HEK293 (cell line): ENCODE measurements at regions not wholly inside any gene's neighbourhood (a gene's known extent, or its start where the extent isn't known, plus 50 kb on each side); places are given as distances from the start of the nearest gene placed in this dataset.

Experiments used
- BCL11A ChIP-seq: fragments of 450-650 bp; formaldehyde crosslinking; IDR thresholded peaks from 2 replicates; pipeline ENCODE4 v1.5.1; 2016; ENCODE audit warnings: low read depth, missing biosample characterization, missing genetic modification characterization
- EGR2 ChIP-seq: fragments of 450-650 bp; formaldehyde crosslinking; IDR thresholded peaks from 2 replicates; pipeline ENCODE4 v1.5.1; 2016; ENCODE audit warnings: low read depth, missing biosample characterization, missing genetic modification characterization
- GLI4 ChIP-seq: fragments of 450-650 bp; formaldehyde crosslinking; IDR thresholded peaks from 2 replicates; pipeline ENCODE4 v1.5.1; 2016; ENCODE audit warnings: missing biosample characterization, missing genetic modification characterization
- PRDM1 ChIP-seq: fragments of 450-650 bp; formaldehyde crosslinking; IDR thresholded peaks from 2 replicates; pipeline ENCODE4; 2016; ENCODE audit warnings: missing biosample characterization, missing genetic modification characterization
- ZBTB17 ChIP-seq: fragments of 450-650 bp; formaldehyde crosslinking; IDR thresholded peaks from 2 replicates; pipeline ENCODE4 v1.5.1; 2016; ENCODE audit warnings: missing biosample characterization, missing genetic modification characterization
- ZFHX2 ChIP-seq: fragments of 450-650 bp; formaldehyde crosslinking; conservative IDR thresholded peaks from 2 replicates; pipeline ENCODE4 v1.5.1; 2016; ENCODE audit warnings: missing biosample characterization, missing genetic modification characterization
- ZFP37 ChIP-seq: fragments of 450-650 bp; formaldehyde crosslinking; IDR thresholded peaks from 2 replicates; pipeline ENCODE4 v1.5.1; 2016; ENCODE audit warnings: missing biosample characterization, missing genetic modification characterization
- ZIC2 ChIP-seq: fragments of 450-650 bp; formaldehyde crosslinking; IDR thresholded peaks from 2 replicates; pipeline ENCODE4 v1.5.1; 2016; ENCODE audit warnings: missing biosample characterization, missing genetic modification characterization
- ZNF10 ChIP-seq: fragments of 450-650 bp; formaldehyde crosslinking; IDR thresholded peaks from 2 replicates; pipeline ENCODE4 v1.5.1; 2017; ENCODE audit warnings: missing biosample characterization, missing genetic modification characterization
- ZNF248 ChIP-seq: fragments of 450-650 bp; formaldehyde crosslinking; IDR thresholded peaks from 2 replicates; pipeline ENCODE4 v1.5.1; 2017; ENCODE audit warnings: missing biosample characterization, missing genetic modification characterization
- ZNF501 ChIP-seq: fragments of 450-650 bp; formaldehyde crosslinking; IDR thresholded peaks from 2 replicates; pipeline ENCODE4 v1.5.1; 2016; ENCODE audit warnings: missing biosample characterization, missing genetic modification characterization
- ZNF529 ChIP-seq: fragments of 450-650 bp; formaldehyde crosslinking; IDR thresholded peaks from 2 replicates; pipeline ENCODE4 v1.5.1; 2017; ENCODE audit warnings: missing genetic modification characterization, missing biosample characterization; ENCODE audit not compliant: insufficient replicate concordance
- ZNF548 ChIP-seq: fragments of 450-650 bp; formaldehyde crosslinking; IDR thresholded peaks from 2 replicates; pipeline ENCODE4 v1.5.1; 2016; ENCODE audit warnings: missing biosample characterization, missing genetic modification characterization
- ZNF558 ChIP-seq: fragments of 450-650 bp; formaldehyde crosslinking; IDR thresholded peaks from 2 replicates; pipeline ENCODE4 v1.5.1; 2016; ENCODE audit warnings: missing biosample characterization, missing genetic modification characterization
- ZNF600 ChIP-seq: fragments of 450-650 bp; formaldehyde crosslinking; IDR thresholded peaks from 2 replicates; pipeline ENCODE4 v1.5.1; 2016; ENCODE audit warnings: missing biosample characterization, missing genetic modification characterization
- ZNF664 ChIP-seq: fragments of 450-650 bp; formaldehyde crosslinking; IDR thresholded peaks from 2 replicates; pipeline ENCODE4 v1.5.1; 2016; ENCODE audit warnings: missing biosample characterization, missing genetic modification characterization
- ZSCAN16 ChIP-seq: fragments of 450-650 bp; formaldehyde crosslinking; IDR thresholded peaks from 2 replicates; pipeline ENCODE4 v1.5.1; 2016; ENCODE audit warnings: missing biosample characterization, missing genetic modification characterization
- TF ChIP-seq, protein P1 (sequence below): fragments of 450-650 bp; formaldehyde crosslinking; IDR thresholded peaks from 2 replicates; pipeline ENCODE4 v1.5.1; 2016; ENCODE audit warnings: missing biosample characterization, missing genetic modification characterization
- TF ChIP-seq, protein P2 (sequence below): fragments of 450-650 bp; formaldehyde crosslinking; conservative IDR thresholded peaks from 2 replicates; pipeline ENCODE4 v1.5.1; 2016; ENCODE audit warnings: low read depth, missing biosample characterization, missing genetic modification characterization
- TF ChIP-seq, protein P3 (sequence below): fragments of 450-650 bp; formaldehyde crosslinking; optimal IDR thresholded peaks from 2 replicates; pipeline ENCODE3; 2016; ENCODE audit warnings: missing biosample characterization, mild to moderate bottlenecking, missing genetic modification characterization
- TF ChIP-seq, protein P4 (sequence below): fragments of 450-650 bp; formaldehyde crosslinking; IDR thresholded peaks from 2 replicates; pipeline ENCODE4 v1.5.1; 2016; ENCODE audit warnings: missing biosample characterization, missing genetic modification characterization
- TF ChIP-seq, protein P5 (sequence below): fragments of 450-650 bp; formaldehyde crosslinking; IDR thresholded peaks from 2 replicates; pipeline ENCODE4 v1.5.1; 2016; ENCODE audit warnings: missing biosample characterization, missing genetic modification characterization
- TF ChIP-seq, protein P6 (sequence below): fragments of 450-650 bp; formaldehyde crosslinking; IDR thresholded peaks from 2 replicates; pipeline ENCODE4 v1.5.1; 2017; ENCODE audit warnings: missing biosample characterization, missing genetic modification characterization

DNA sequence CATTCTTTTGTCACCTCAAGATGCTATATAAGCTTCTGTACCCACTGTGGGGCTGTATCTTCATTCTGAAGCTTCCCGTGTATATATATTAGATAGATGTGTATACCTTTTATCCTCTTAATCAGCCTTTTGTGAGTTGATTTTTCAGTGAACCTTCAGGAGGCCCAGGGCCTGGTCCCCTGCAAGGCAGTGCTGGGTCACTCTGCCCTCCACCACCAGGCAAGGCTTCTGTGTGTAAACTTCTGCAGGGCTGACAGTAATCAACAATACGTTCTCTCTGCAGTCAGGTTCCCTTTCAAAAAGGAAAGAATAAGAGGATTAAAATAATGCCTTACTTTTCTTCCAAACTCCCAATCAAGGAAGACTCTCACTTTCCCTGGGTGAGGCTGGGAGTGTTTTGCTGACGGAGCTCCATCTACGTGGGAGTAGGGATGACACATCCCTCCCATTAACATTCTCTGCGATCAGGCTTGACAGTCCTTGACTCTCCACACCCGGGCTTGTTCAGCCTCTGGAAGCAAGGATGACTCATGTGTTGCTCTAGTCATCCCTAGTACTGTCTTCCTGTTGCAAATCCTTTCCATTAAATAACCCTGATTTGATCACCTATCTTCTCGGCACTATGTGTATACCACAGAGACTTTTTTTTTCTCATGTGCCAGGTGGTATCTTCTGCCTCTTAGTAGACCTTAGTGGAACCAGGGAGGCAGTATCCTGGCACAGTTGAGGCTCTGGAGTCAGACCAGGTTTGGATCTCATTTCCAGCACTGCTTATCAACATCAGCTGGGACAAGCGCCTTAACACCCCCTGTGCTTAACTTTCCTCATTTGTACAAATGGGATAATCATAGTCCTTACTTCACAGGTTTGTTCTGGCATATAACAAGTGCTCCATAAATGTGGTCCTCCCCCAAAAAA is 70.3 kb upstream of the KCNK1 start (continued):
- TF ChIP-seq GLI4 (tag by site-specific recombination) (no peak), BCL11A (tag by site-specific recombination) (no peak), ZNF529 (tag by site-specific recombination) (no peak), ZNF248 (tag by site-specific recombination) (no peak), ZNF664 (tag by site-specific recombination) (no peak), EGR2 (tag by site-specific recombination) (peak; percentile 57; the same call in 1 of the 2 replicates), ZBTB17 (tag by site-specific recombination) (peak; percentile 98), ZNF600 (tag by site-specific recombination) (peak; percentile 85), ZNF10 (tag by site-specific recombination) (0 out of 2 replicates have a peak, but pooled peaks have one; percentile 12), ZFHX2 (tag by site-specific recombination) (peak; percentile 79), ZNF558 (tag by site-specific recombination) (peak; percentile 45; the same call in 1 of the 2 replicates), ZIC2 (tag by site-specific recombination) (no peak), PRDM1 (tag by site-specific recombination) (peak; percentile 93), ZSCAN16 (tag by site-specific recombination) (no peak), ZNF548 (tag by site-specific recombination) (no peak), ZNF501 (no peak), ZFP37 (tag by site-specific recombination) (peak; percentile 53)
- TF ChIP-seq, protein P1, sequence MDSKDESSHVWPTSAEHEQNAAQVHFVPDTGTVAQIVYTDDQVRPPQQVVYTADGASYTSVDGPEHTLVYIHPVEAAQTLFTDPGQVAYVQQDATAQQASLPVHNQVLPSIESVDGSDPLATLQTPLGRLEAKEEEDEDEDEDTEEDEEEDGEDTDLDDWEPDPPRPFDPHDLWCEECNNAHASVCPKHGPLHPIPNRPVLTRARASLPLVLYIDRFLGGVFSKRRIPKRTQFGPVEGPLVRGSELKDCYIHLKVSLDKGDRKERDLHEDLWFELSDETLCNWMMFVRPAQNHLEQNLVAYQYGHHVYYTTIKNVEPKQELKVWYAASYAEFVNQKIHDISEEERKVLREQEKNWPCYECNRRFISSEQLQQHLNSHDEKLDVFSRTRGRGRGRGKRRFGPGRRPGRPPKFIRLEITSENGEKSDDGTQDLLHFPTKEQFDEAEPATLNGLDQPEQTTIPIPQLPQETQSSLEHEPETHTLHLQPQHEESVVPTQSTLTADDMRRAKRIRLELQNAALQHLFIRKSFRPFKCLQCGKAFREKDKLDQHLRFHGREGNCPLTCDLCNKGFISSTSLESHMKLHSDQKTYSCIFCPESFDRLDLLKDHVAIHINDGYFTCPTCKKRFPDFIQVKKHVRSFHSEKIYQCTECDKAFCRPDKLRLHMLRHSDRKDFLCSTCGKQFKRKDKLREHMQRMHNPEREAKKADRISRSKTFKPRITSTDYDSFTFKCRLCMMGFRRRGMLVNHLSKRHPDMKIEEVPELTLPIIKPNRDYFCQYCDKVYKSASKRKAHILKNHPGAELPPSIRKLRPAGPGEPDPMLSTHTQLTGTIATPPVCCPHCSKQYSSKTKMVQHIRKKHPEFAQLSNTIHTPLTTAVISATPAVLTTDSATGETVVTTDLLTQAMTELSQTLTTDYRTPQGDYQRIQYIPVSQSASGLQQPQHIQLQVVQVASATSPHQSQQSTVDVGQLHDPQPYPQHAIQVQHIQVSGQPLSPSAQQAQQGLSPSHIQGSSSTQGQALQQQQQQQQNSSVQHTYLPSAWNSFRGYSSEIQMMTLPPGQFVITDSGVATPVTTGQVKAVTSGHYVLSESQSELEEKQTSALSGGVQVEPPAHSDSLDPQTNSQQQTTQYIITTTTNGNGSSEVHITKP (tag by site-specific recombination), result peak; percentile 80
- TF ChIP-seq, protein P2, sequence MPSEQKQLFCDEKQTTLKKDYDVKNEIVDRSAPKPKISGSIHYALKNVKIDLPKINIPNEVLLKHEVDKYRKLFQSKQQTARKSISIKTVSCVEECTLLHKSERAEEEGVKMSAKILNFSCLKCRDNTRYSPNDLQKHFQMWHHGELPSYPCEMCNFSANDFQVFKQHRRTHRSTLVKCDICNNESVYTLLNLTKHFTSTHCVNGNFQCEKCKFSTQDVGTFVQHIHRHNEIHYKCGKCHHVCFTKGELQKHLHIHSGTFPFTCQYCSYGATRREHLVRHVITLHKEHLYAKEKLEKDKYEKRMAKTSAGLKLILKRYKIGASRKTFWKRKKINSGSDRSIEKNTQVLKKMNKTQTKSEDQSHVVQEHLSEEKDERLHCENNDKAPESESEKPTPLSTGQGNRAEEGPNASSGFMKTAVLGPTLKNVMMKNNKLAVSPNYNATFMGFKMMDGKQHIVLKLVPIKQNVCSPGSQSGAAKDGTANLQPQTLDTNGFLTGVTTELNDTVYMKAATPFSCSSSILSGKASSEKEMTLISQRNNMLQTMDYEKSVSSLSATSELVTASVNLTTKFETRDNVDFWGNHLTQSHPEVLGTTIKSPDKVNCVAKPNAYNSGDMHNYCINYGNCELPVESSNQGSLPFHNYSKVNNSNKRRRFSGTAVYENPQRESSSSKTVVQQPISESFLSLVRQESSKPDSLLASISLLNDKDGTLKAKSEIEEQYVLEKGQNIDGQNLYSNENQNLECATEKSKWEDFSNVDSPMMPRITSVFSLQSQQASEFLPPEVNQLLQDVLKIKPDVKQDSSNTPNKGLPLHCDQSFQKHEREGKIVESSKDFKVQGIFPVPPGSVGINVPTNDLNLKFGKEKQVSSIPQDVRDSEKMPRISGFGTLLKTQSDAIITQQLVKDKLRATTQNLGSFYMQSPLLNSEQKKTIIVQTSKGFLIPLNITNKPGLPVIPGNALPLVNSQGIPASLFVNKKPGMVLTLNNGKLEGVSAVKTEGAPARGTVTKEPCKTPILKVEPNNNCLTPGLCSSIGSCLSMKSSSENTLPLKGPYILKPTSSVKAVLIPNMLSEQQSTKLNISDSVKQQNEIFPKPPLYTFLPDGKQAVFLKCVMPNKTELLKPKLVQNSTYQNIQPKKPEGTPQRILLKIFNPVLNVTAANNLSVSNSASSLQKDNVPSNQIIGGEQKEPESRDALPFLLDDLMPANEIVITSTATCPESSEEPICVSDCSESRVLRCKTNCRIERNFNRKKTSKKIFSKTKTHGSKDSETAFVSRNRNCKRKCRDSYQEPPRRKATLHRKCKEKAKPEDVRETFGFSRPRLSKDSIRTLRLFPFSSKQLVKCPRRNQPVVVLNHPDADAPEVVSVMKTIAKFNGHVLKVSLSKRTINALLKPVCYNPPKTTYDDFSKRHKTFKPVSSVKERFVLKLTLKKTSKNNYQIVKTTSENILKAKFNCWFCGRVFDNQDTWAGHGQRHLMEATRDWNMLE (tag by site-specific recombination), result peak; percentile 37; the same call in 1 of the 2 replicates
- TF ChIP-seq, protein P3, sequence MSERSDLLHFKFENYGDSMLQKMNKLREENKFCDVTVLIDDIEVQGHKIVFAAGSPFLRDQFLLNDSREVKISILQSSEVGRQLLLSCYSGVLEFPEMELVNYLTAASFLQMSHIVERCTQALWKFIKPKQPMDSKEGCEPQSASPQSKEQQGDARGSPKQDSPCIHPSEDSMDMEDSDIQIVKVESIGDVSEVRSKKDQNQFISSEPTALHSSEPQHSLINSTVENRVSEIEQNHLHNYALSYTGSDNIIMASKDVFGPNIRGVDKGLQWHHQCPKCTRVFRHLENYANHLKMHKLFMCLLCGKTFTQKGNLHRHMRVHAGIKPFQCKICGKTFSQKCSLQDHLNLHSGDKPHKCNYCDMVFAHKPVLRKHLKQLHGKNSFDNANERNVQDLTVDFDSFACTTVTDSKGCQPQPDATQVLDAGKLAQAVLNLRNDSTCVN (tag by site-specific recombination), result no peak
- TF ChIP-seq, protein P4, sequence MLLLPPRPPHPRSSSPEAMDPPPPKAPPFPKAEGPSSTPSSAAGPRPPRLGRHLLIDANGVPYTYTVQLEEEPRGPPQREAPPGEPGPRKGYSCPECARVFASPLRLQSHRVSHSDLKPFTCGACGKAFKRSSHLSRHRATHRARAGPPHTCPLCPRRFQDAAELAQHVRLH (tag by site-specific recombination), result no peak
- TF ChIP-seq, protein P5, sequence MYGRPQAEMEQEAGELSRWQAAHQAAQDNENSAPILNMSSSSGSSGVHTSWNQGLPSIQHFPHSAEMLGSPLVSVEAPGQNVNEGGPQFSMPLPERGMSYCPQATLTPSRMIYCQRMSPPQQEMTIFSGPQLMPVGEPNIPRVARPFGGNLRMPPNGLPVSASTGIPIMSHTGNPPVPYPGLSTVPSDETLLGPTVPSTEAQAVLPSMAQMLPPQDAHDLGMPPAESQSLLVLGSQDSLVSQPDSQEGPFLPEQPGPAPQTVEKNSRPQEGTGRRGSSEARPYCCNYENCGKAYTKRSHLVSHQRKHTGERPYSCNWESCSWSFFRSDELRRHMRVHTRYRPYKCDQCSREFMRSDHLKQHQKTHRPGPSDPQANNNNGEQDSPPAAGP (tag by site-specific recombination), result peak; percentile 95
- TF ChIP-seq, protein P6, sequence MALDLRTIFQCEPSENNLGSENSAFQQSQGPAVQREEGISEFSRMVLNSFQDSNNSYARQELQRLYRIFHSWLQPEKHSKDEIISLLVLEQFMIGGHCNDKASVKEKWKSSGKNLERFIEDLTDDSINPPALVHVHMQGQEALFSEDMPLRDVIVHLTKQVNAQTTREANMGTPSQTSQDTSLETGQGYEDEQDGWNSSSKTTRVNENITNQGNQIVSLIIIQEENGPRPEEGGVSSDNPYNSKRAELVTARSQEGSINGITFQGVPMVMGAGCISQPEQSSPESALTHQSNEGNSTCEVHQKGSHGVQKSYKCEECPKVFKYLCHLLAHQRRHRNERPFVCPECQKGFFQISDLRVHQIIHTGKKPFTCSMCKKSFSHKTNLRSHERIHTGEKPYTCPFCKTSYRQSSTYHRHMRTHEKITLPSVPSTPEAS (tag by site-specific recombination), result no peak
